Calu3 (cell line): ENCODE measurements at regions not wholly inside any gene's neighbourhood (a gene's known extent, or its start where the extent isn't known, plus 50 kb on each side); places are given as distances from the start of the nearest gene placed in this dataset.

Source experiments
- BruUV-seq: library from RNA; stranded (reverse); fragments of 400-500 nt; replicated peaks from 2 replicates; lab custom pipeline; 2021; lab: Mats Ljungman, UMichigan
- CTCF ChIA-PET: fragments of 300-600 bp; sonication (Branson Sonifier 250); formaldehyde crosslinking; loops from one replicate; lab custom pipeline; 2022; ENCODE audit warnings: antibody characterized with exemption; lab: Charles Lee
- DNase-seq: peaks from one replicate; pipeline ENCODE4 v3.0.0; 2022
- H3K27ac Mint-ChIP-seq: one replicate; pipeline ENCODE4 v1.8.0; 2022; ENCODE audit warnings: mixed read lengths; ENCODE audit not compliant: unreplicated experiment
- H3K27me3 Mint-ChIP-seq: one replicate; pipeline ENCODE4 v1.8.0; 2022; ENCODE audit warnings: mixed read lengths; ENCODE audit not compliant: unreplicated experiment
- H3K36me3 Mint-ChIP-seq: one replicate; pipeline ENCODE4 v1.8.0; 2022; ENCODE audit warnings: mild to moderate bottlenecking, moderate library complexity, mixed read lengths; ENCODE audit not compliant: insufficient read depth, unreplicated experiment
- H3K4me1 Mint-ChIP-seq: one replicate; pipeline ENCODE4 v1.8.0; 2022; ENCODE audit warnings: mild to moderate bottlenecking, low read depth, mixed read lengths; ENCODE audit not compliant: unreplicated experiment
- H3K4me3 Mint-ChIP-seq: one replicate; pipeline ENCODE4 v1.8.0; 2022; ENCODE audit warnings: mild to moderate bottlenecking, low read depth, moderate library complexity, mixed read lengths; ENCODE audit not compliant: unreplicated experiment
- H3K9me3 Mint-ChIP-seq: one replicate; pipeline ENCODE4 v1.8.0; 2022; ENCODE audit warnings: low read depth, mixed read lengths; ENCODE audit not compliant: unreplicated experiment
- CTCF ChIP-seq: fragments of 200-600 bp; IDR thresholded peaks from one replicate; pipeline ENCODE4 v1.8.0; 2022; ENCODE audit warnings: antibody characterized with exemption; ENCODE audit not compliant: unreplicated experiment
- intact Hi-C: fragments of 100-400 bp; cut with micrococcal nuclease; formaldehyde crosslinking; loops from one replicate; pipeline ENCODE4 v1.10.0; 2022; ENCODE audit not compliant: unreplicated experiment

DNA sequence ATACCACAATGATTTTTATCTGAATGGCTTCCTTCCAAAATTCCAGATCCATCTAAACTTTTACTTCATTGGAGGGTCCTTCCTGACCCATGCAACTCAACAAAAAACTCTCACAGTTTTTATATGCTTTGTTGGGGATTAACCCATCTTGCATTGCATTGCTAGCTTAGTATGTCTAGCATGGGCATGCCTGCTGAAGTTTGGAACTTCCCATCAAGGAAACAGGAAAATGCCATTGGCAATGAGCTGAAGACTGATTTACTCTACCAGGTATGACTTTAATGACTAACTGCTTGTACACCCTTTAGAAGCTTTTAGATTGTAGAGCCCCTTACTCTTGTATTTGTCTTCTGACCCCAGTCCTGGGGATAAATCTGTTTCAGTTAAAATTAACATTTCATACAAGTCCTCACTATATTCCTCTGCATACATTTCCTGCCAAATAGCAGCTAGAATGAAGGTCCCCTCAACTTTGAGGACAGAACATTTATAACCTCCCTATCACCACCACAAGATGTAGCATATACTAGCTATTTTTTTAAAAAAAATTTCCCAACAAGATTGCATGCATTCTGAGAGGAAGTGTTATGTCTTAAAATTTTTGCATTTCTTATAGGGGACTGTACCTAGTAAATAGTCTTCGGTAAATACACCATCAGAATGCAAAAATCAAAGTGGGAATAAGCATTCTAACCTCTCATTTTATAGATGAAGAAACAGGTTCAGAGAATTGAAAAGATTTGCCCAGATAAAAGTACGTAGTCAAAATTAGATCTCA, 52.5 kb upstream of the ATXN3L start:
- intact Hi-C loops: no loop called here
- TF ChIP-seq CTCF: no peak
- CTCF ChIA-PET: no interaction called here
- Mint-ChIP-seq H3K36me3 (no peaks in the 10 kb centered on the region), H3K27me3 (no peaks in the 10 kb centered on the region), H3K4me3 (no peak overlapping the region), H3K9me3 (peaks cover 2% of the 10 kb centered on the region), H3K27ac (no peak overlapping the region), H3K4me1 (peaks cover 20% of the 10 kb centered on the region)
- no peak for DNase-seq
- BruUV-seq: no TSS peak

DNA sequence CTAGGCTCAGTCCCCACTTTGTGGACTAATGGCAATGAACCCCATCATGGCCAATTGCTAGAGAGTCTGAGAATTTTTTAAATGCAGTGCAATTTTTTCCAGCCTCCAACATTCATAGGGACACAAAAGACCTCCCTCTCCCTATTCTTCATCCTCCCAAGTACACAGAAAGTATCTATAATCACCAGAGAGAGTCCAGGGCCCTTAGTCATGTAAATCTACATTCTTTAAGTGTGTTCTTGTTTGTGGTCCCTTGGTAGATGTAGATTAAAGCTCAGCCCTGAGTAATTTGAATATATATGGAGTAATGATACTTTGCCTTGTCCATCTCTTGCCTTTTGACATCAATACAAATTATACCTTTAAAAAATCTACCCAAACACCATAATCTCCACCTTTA, 51.3 kb upstream of the ATXN3L start:
- Mint-ChIP-seq H3K36me3 (no peaks in the 10 kb centered on the region), H3K4me1 (peaks cover 22% of the 10 kb centered on the region), H3K9me3 (peaks cover 2% of the 10 kb centered on the region), H3K27ac (no peak overlapping the region), H3K27me3 (no peaks in the 10 kb centered on the region), H3K4me3 (no peak overlapping the region)
- TF ChIP-seq CTCF: no peak
- CTCF ChIA-PET: no interaction called here
- BruUV-seq: no TSS peak
- DNase-seq: no peak
- intact Hi-C loops: no loop called here

DNA sequence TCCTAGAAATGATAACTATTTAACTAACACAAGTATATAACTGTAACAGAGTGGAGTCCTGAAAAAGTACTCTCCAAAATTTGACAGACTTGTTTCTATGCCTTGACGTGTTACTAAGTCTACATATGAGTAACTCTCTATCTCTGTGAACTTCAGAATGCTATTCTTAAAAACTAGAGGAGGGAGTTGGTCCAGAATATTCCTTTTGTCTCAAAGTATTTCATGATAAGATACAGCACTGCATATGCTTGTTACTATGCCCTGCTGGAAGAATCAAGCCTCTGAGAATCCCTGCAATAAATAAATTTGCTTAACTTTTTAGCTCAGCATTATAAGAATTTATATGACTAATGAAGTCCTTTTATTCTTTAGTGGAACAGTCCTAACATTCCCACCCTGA, 50.9 kb upstream of the ATXN3L start:
- Mint-ChIP-seq H3K9me3 (peaks cover 2% of the 10 kb centered on the region), H3K4me1 (peaks cover 27% of the 10 kb centered on the region), H3K36me3 (no peaks in the 10 kb centered on the region), H3K27me3 (no peaks in the 10 kb centered on the region), H3K4me3 (no peak overlapping the region), H3K27ac (no peak overlapping the region)
- intact Hi-C loops: no loop called here
- no TSS peak for BruUV-seq
- CTCF ChIA-PET: no interaction called here
- DNase-seq: no peak
- TF ChIP-seq CTCF: no peak
